C4-2B (cell line): ENCODE measurements at regions not wholly inside any gene's neighbourhood (a gene's known extent, or its start where the extent isn't known, plus 50 kb on each side); places are given as distances from the start of the nearest gene placed in this dataset.

Experiments
- ZFX ChIP-seq: fragments of 450-650 bp; IDR thresholded peaks from 2 replicates; pipeline ENCODE4 v1.6.1; 2017
- TF ChIP-seq, protein P1 (sequence below): fragments of 450-650 bp; conservative IDR thresholded peaks from 2 replicates; pipeline ENCODE4 v1.5.1; 2017; ENCODE audit warnings: mild to moderate bottlenecking

DNA sequence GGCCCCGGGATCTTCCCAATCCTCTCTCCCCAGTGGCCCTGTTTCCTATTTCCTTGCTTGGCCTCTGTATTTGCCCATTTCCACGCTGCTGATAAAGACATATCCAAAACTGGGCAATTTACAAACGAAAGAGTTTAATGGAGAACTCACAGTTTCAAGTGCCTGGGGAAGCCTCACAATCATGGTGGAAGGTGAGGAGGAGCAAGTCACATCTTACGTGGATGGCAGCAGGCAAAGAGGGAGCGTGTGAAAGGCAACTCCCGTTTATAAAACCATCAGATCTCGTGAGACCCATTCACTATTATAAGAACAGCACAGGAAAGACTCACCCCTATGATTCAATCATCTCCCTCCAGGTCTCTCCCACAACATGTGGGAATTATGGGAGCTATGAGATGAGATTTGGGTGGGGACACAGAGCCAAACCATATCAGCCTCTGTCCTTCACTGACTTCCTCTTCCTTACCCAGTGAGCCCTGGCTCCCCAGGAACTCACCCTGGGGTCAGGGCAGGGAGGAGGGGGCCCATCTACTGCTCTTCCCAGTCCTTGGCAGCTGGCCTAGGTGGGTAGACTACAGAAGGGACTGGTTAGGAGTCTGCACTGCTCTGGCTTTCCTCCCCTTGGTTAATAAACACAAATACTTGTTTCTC is 105.8 kb upstream of the MYCN start:
- TF ChIP-seq, protein P1, sequence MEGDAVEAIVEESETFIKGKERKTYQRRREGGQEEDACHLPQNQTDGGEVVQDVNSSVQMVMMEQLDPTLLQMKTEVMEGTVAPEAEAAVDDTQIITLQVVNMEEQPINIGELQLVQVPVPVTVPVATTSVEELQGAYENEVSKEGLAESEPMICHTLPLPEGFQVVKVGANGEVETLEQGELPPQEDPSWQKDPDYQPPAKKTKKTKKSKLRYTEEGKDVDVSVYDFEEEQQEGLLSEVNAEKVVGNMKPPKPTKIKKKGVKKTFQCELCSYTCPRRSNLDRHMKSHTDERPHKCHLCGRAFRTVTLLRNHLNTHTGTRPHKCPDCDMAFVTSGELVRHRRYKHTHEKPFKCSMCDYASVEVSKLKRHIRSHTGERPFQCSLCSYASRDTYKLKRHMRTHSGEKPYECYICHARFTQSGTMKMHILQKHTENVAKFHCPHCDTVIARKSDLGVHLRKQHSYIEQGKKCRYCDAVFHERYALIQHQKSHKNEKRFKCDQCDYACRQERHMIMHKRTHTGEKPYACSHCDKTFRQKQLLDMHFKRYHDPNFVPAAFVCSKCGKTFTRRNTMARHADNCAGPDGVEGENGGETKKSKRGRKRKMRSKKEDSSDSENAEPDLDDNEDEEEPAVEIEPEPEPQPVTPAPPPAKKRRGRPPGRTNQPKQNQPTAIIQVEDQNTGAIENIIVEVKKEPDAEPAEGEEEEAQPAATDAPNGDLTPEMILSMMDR = no peak
- no peak for TF ChIP-seq ZFX
